Endothelial cell of umbilical vein (primary cell): ENCODE measurements at regions not wholly inside any gene's neighbourhood (a gene's known extent, or its start where the extent isn't known, plus 50 kb on each side); places are given as distances from the start of the nearest gene placed in this dataset.

ENCODE experiments used
- BruUV-seq: library from RNA; stranded (reverse); fragments of 400-500 nt; replicated peaks from 2 replicates; lab custom pipeline; 2021; lab: Mats Ljungman, UMichigan
- CTCF ChIA-PET: fragments of 300-600, 350-600 bp; sonication (Branson Sonifier 250); formaldehyde crosslinking; loops from one replicate; lab custom pipeline; 2021; ENCODE audit warnings: antibody characterized with exemption, inconsistent platforms; lab: Charles Lee
- POLR2A ChIA-PET: fragments of 300-600, 350-600 bp; sonication (Branson Sonifier 250); formaldehyde crosslinking; loops from one replicate; lab custom pipeline; 2021; ENCODE audit warnings: antibody characterized with exemption, inconsistent platforms; lab: Charles Lee
- DNase-seq: peaks from one replicate; pipeline ENCODE4 v3.0.0-alpha.2; 2011; ENCODE audit warnings: low read depth, low spot score
- FAIRE-seq: peaks from 2 replicates; lab custom pipeline; 2011; peaks lifted over from hg19 to GRCh38; lab: Jason Lieb, UNC
- H2AFZ ChIP-seq: 2 replicates; pipeline ENCODE4 v1.6.0; 2012; ENCODE audit warnings: low read depth, low read length, control low read depth, inconsistent platforms
- H3K27ac ChIP-seq: 2 replicates; pipeline ENCODE4 v1.5.1; 2011; ENCODE audit warnings: low read depth, mild to moderate bottlenecking, control low read depth, low read length, moderate library complexity; ENCODE audit not compliant: insufficient read depth
- H3K27me3 ChIP-seq, 2 experiments: 2 replicates each; pipeline versions ENCODE4 v1.6.0 to v1.6.1; 2011; ENCODE audit warnings: low read length in 2 of 2, mixed read lengths in 1 of 2; ENCODE audit not compliant: control insufficient read depth in 2 of 2, insufficient read depth in 2 of 2
- H3K36me3 ChIP-seq, 2 experiments: 2 replicates in 1 of 2; 3 replicates in 1 of 2; pipeline ENCODE4 v1.5.1; 2011; ENCODE audit warnings: low read length in 2 of 2, mild to moderate bottlenecking in 1 of 2, moderate library complexity in 1 of 2; ENCODE audit not compliant: control insufficient read depth in 2 of 2, insufficient read depth in 2 of 2; ENCODE audit errors: extremely low read depth in 1 of 2
- H3K4me1 ChIP-seq: 3 replicates; pipeline ENCODE4 v1.5.1; 2011; ENCODE audit warnings: mild to moderate bottlenecking, low read length; ENCODE audit not compliant: control insufficient read depth, insufficient read depth; ENCODE audit errors: extremely low read depth
- H3K4me2 ChIP-seq: 2 replicates; pipeline ENCODE4 v1.6.1; 2011; ENCODE audit warnings: low read length, control low read depth, mixed read lengths; ENCODE audit not compliant: insufficient read depth
- H3K4me3 ChIP-seq, 3 experiments: fragments of 200-600 bp in 1 of 3; sonication (generic), shearing (Covaris generic) in 1 of 3; replicated peaks in 1 of 3; 2 replicates each; pipeline ENCODE4 v1.5.1; 2011 to 2016; ENCODE audit warnings: control low read depth in 3 of 3, low read length in 3 of 3, mild to moderate bottlenecking in 2 of 3, inconsistent platforms in 1 of 3, low read depth in 1 of 3, moderate library complexity in 1 of 3; ENCODE audit not compliant: insufficient read depth in 1 of 3
- H3K79me2 ChIP-seq: 2 replicates; pipeline ENCODE4 v1.6.0; 2012; ENCODE audit warnings: low read length, inconsistent platforms; ENCODE audit not compliant: control insufficient read depth, insufficient read depth
- H3K9ac ChIP-seq: replicated peaks from 2 replicates; pipeline ENCODE3; 2011; ENCODE audit warnings: low read length, control low read depth; ENCODE audit not compliant: insufficient read depth; ENCODE audit errors: extremely low read depth
- H3K9me1 ChIP-seq: replicated peaks from 3 replicates; pipeline ENCODE4 v1.6.0; 2011; ENCODE audit warnings: mild to moderate bottlenecking, low read length; ENCODE audit not compliant: control insufficient read depth, insufficient read depth; ENCODE audit errors: extremely low read depth
- H3K9me3 ChIP-seq: replicated peaks from 2 replicates; pipeline ENCODE4 v1.5.1; 2012; ENCODE audit warnings: low read length, inconsistent platforms; ENCODE audit not compliant: control insufficient read depth, insufficient read depth
- H4K20me1 ChIP-seq: replicated peaks from 2 replicates; pipeline ENCODE3; 2011; ENCODE audit warnings: mild to moderate bottlenecking, low read length; ENCODE audit not compliant: control insufficient read depth, insufficient read depth; ENCODE audit errors: extremely low read depth
- CTCF ChIP-seq, 2 donors: IDR thresholded peaks; 1 replicate in 1 of 2; 2 replicates in 1 of 2; pipeline ENCODE4 v1.5.1; 2011; ENCODE audit warnings: low read length in 2 of 2, mild to moderate bottlenecking in 2 of 2, moderate library complexity in 2 of 2, control low read depth in 1 of 2, inconsistent platforms in 1 of 2, low read depth in 1 of 2; ENCODE audit not compliant: insufficient read depth in 1 of 2; ENCODE audit errors: extremely low read depth in 1 of 2
- EZH2 ChIP-seq: IDR thresholded peaks from 2 replicates; pipeline ENCODE4 v1.6.1; 2012; ENCODE audit warnings: borderline replicate concordance, low read depth, mild to moderate bottlenecking, moderate library complexity, low read length, inconsistent platforms; ENCODE audit not compliant: severe bottlenecking
- FOS ChIP-seq: IDR thresholded peaks from 2 replicates; pipeline ENCODE4 v1.6.1; 2011; ENCODE audit warnings: mild to moderate bottlenecking, low read length, moderate library complexity, borderline replicate concordance; ENCODE audit not compliant: insufficient read depth
- GATA2 ChIP-seq: IDR thresholded peaks from 2 replicates; pipeline ENCODE4 v1.7.0; 2011; ENCODE audit warnings: low read depth, mild to moderate bottlenecking, moderate library complexity, mixed read lengths, low read length; ENCODE audit not compliant: insufficient read length, insufficient read depth
- JUN ChIP-seq: IDR thresholded peaks from 2 replicates; pipeline ENCODE4 v1.6.1; 2011; ENCODE audit warnings: borderline replicate concordance, low read depth; ENCODE audit not compliant: insufficient read length, insufficient read depth
- MAX ChIP-seq: IDR thresholded peaks from 2 replicates; pipeline ENCODE4 v1.6.1; 2011; ENCODE audit not compliant: insufficient read depth, insufficient read length
- MYC ChIP-seq: IDR thresholded peaks from one replicate; pipeline ENCODE4 v1.6.1; 2011; ENCODE audit warnings: mild to moderate bottlenecking, low read depth, low read length
- POLR2A ChIP-seq: IDR thresholded peaks from 2 replicates; pipeline ENCODE4 v1.6.1; 2012; ENCODE audit warnings: low read depth, mild to moderate bottlenecking, control low read depth, low read length
- POLR2AphosphoS5 ChIP-seq: IDR thresholded peaks from 2 replicates; pipeline ENCODE4 v1.6.1; 2012; ENCODE audit warnings: low read depth, mild to moderate bottlenecking, control low read depth, low read length, moderate library complexity; ENCODE audit not compliant: insufficient read depth
- dilution Hi-C: fragments of 300-500 bp; cut with MboI; formaldehyde crosslinking; loops from one replicate; pipeline ENCODE4 v1.15.0; 2019; ENCODE audit warnings: low sequenced_read_pairs; ENCODE audit not compliant: extremely low pct_ligation_motif_present
- intact Hi-C: fragments of 100-400 bp; cut with micrococcal nuclease; formaldehyde crosslinking; loops from one replicate; pipeline ENCODE4 v1.10.0; 2022

GRCh38 chr5:43874772-43875171 lies 271.8 kb downstream of the NNT start:
- H3K4me1 ChIP-seq = no peaks in the 10 kb centered on the region
- no peak for FAIRE-seq
- ChIA-PET POLR2A (no interaction called here), CTCF (no interaction called here)
- no peak overlapping the region for H3K4me3 ChIP-seq
- no peaks in the 10 kb centered on the region for H3K36me3 ChIP-seq
- H2AFZ ChIP-seq = no peak overlapping the region
- H3K9ac ChIP-seq = no peak overlapping the region
- TF ChIP-seq GATA2 = no peak
- TF ChIP-seq CTCF (IDR thresholded peaks at IDR 0.05; ENCODE audit: extremely low read depth in 1 of 2, insufficient read depth in 1 of 2, low read depth in 1 of 2, low read length in 2 of 2) = no peak
- no peak for TF ChIP-seq JUN
- TF ChIP-seq POLR2A = no peak
- no peak for TF ChIP-seq MYC
- TF ChIP-seq MAX = no peak
- no peak for TF ChIP-seq EZH2
- no peak for TF ChIP-seq POLR2AphosphoS5
- no peak for TF ChIP-seq FOS
- H3K27ac ChIP-seq = no peak overlapping the region
- H4K20me1 ChIP-seq = no peaks in the 10 kb centered on the region
- no TSS peak for BruUV-seq
- H3K9me1 ChIP-seq = no peaks in the 10 kb centered on the region
- intact Hi-C loops = no loop called here
- no peak overlapping the region for H3K4me2 ChIP-seq
- H3K9me3 ChIP-seq = no peaks in the 10 kb centered on the region
- dilution Hi-C loops = no loop called here
- no peak for DNase-seq
- H3K79me2 ChIP-seq = no peaks in the 10 kb centered on the region
- H3K27me3 ChIP-seq = no peaks in the 10 kb centered on the region
